HEK293T (cell line): ENCODE measurements at regions not wholly inside any gene's neighbourhood (a gene's known extent, or its start where the extent isn't known, plus 50 kb on each side); places are given as distances from the start of the nearest gene placed in this dataset.

Experiments used
- CTCF ChIA-PET: fragments of 350-600 bp; formaldehyde crosslinking; extraction: SDS; loops from one replicate; lab custom pipeline; 2021; ENCODE audit warnings: antibody characterized with exemption, inconsistent platforms; lab: Yijun Ruan, JAX
- POLR2A ChIA-PET: fragments of 350-600 bp; formaldehyde crosslinking; extraction: SDS; loops from one replicate; lab custom pipeline; 2020; ENCODE audit warnings: antibody characterized with exemption, inconsistent platforms; lab: Yijun Ruan, JAX
- DNase-seq: peaks from one replicate; pipeline ENCODE4 v3.0.0; 2012; ENCODE audit warnings: mixed read lengths; ENCODE audit errors: extremely low spot score
- ARNT ChIP-seq: fragments of 450-650 bp; IDR thresholded peaks from 2 replicates; pipeline ENCODE4 v1.6.1; 2017; ENCODE audit warnings: mild to moderate bottlenecking
- BHLHE40 ChIP-seq: fragments of 450-650 bp; IDR thresholded peaks from 2 replicates; pipeline ENCODE4 v1.6.1; 2016; ENCODE audit warnings: mild to moderate bottlenecking, moderate library complexity, borderline replicate concordance
- CTBP1 ChIP-seq: fragments of 450-650 bp; IDR thresholded peaks from 2 replicates; pipeline ENCODE4 v1.6.1; 2016; ENCODE audit warnings: borderline replicate concordance
- ELF4 ChIP-seq: fragments of 450-650 bp; IDR thresholded peaks from 2 replicates; pipeline ENCODE4 v1.6.1; 2017; ENCODE audit warnings: antibody characterized with exemption
- FOXA1 ChIP-seq: fragments of 450-650 bp; IDR thresholded peaks from 2 replicates; pipeline ENCODE4 v1.6.1; 2016; ENCODE audit warnings: mild to moderate bottlenecking
- FOXK2 ChIP-seq: fragments of 450-650 bp; IDR thresholded peaks from 2 replicates; pipeline ENCODE4 v1.6.1; 2016; ENCODE audit warnings: mild to moderate bottlenecking
- FOXM1 ChIP-seq: fragments of 450-650 bp; IDR thresholded peaks from 2 replicates; pipeline ENCODE4 v1.6.1; 2017; ENCODE audit warnings: mild to moderate bottlenecking, borderline replicate concordance
- HDGF ChIP-seq: fragments of 450-650 bp; IDR thresholded peaks from 2 replicates; pipeline ENCODE4 v1.6.1; 2017; ENCODE audit warnings: antibody characterized with exemption, borderline replicate concordance
- L3MBTL2 ChIP-seq: fragments of 450-650 bp; conservative IDR thresholded peaks from 2 replicates; pipeline ENCODE4 v1.6.1; 2016; ENCODE audit warnings: mild to moderate bottlenecking
- LEF1 ChIP-seq: fragments of 450-650 bp; IDR thresholded peaks from 2 replicates; pipeline ENCODE4 v1.6.1; 2017; ENCODE audit warnings: mild to moderate bottlenecking, borderline replicate concordance
- NFRKB ChIP-seq: fragments of 450-650 bp; IDR thresholded peaks from 2 replicates; pipeline ENCODE4 v1.6.1; 2016; ENCODE audit warnings: mild to moderate bottlenecking, moderate library complexity
- PKNOX1 ChIP-seq: fragments of 450-650 bp; IDR thresholded peaks from 2 replicates; pipeline ENCODE4 v1.6.1; 2016
- SP1 ChIP-seq: fragments of 450-650 bp; IDR thresholded peaks from 2 replicates; pipeline ENCODE4 v1.6.1; 2017
- SUZ12 ChIP-seq: fragments of 450-650 bp; IDR thresholded peaks from 2 replicates; pipeline ENCODE4 v1.6.1; 2016; ENCODE audit warnings: mild to moderate bottlenecking
- TARDBP ChIP-seq: fragments of 450-650 bp; IDR thresholded peaks from 2 replicates; pipeline ENCODE4 v1.6.1; 2016
- ZNF384 ChIP-seq: fragments of 450-650 bp; IDR thresholded peaks from 2 replicates; pipeline ENCODE4 v1.6.1; 2016

GRCh38 chr22:27203276-27203660 lies 545.9 kb downstream of the MIAT start:
- TF ChIP-seq ELF4 (no peak), PKNOX1 (no peak), NFRKB (no peak), FOXA1 (no peak), CTBP1 (no peak), L3MBTL2 (no peak), SP1 (no peak), BHLHE40 (no peak)

GRCh38 chr22:27204280-27204679 lies 546.9 kb downstream of the MIAT start:
- DNase-seq = no peak
- TF ChIP-seq L3MBTL2 (no peak), ARNT (no peak), HDGF (no peak), LEF1 (no peak), PKNOX1 (no peak), NFRKB (no peak), FOXK2 (no peak), FOXM1 (no peak), BHLHE40 (no peak), TARDBP (no peak), CTBP1 (no peak), ELF4 (no peak), SUZ12 (no peak)
- ChIA-PET POLR2A (no interaction called here), CTCF (no interaction called here)

More at GRCh38 chr22:27203276-27203660, 545.9 kb downstream of the MIAT start:
- POLR2A ChIA-PET = interaction anchor here (1.0 to 1.2 kb wide), 2 partner anchors 8 to 9 kb away, joined by 3 read pairs; no protein-coding TSS in a partner anchor
- DNase-seq = no peak
- CTCF ChIA-PET = no interaction called here

- no peak for DNase-seq
- ChIA-PET POLR2A (no interaction called here), CTCF (no interaction called here)
- TF ChIP-seq NFRKB (no peak), ZNF384 (no peak), HDGF (no peak), SUZ12 (no peak), FOXK2 (no peak), BHLHE40 (no peak), L3MBTL2 (no peak), CTBP1 (no peak), ARNT (no peak), PKNOX1 (no peak), SP1 (no peak), FOXA1 (no peak), FOXM1 (no peak), ELF4 (no peak), LEF1 (no peak), TARDBP (no peak)
Observed at GRCh38 chr22:27204817-27205216, 547.4 kb downstream of the MIAT start.

GRCh38 chr22:27205492-27206373 lies 548.3 kb downstream of the MIAT start:
- DNase-seq = no peak
- TF ChIP-seq TARDBP = no peak
- no peak for TF ChIP-seq CTBP1
- no peak for TF ChIP-seq ELF4
- TF ChIP-seq ZNF384 = no peak
- no peak for TF ChIP-seq PKNOX1
- ChIA-PET CTCF (no interaction called here), POLR2A (no interaction called here)

- TF ChIP-seq CTBP1 = no peak
- DNase-seq = no peak
- ChIA-PET POLR2A (interaction anchor here (0.6 to 1.0 kb wide), 2 partner anchors 10 to 584 kb away, joined by 3 read pairs; no protein-coding TSS in a partner anchor), CTCF (no interaction called here)
Observed at GRCh38 chr22:27206374-27207133, 549.2 kb downstream of the MIAT start.
